Osteoblast (primary cell): ENCODE measurements at regions not wholly inside any gene's neighbourhood (a gene's known extent, or its start where the extent isn't known, plus 50 kb on each side); places are given as distances from the start of the nearest gene placed in this dataset.

ENCODE experiments used
- DNase-seq: peaks from one replicate; pipeline ENCODE4 v3.0.0; 2011; ENCODE audit warnings: low spot score, mixed read lengths; ENCODE audit not compliant: insufficient read length; ENCODE audit errors: missing footprints
- H2AFZ ChIP-seq: 2 replicates; pipeline ENCODE4 v1.6.0; 2011; ENCODE audit warnings: mild to moderate bottlenecking, low read length
- H3K27ac ChIP-seq: 2 replicates; pipeline ENCODE4 v1.5.1; 2011; ENCODE audit warnings: mild to moderate bottlenecking, low read depth, low read length, moderate library complexity
- H3K27me3 ChIP-seq: 2 replicates; pipeline ENCODE4 v1.6.0; 2012; ENCODE audit warnings: mild to moderate bottlenecking, control low read depth, inconsistent platforms, low read length, moderate library complexity; ENCODE audit not compliant: insufficient read depth
- H3K36me3 ChIP-seq: 2 replicates; pipeline ENCODE4 v1.5.1; 2011; ENCODE audit warnings: mild to moderate bottlenecking, low read length, control low read depth, moderate library complexity; ENCODE audit not compliant: insufficient read depth
- H3K4me1 ChIP-seq: 2 replicates; pipeline ENCODE4 v1.5.1; 2011; ENCODE audit warnings: mild to moderate bottlenecking, low read length, control low read depth, moderate library complexity; ENCODE audit not compliant: insufficient read depth
- H3K4me2 ChIP-seq: 2 replicates; pipeline ENCODE4 v1.6.0; 2011; ENCODE audit warnings: mild to moderate bottlenecking, low read length; ENCODE audit not compliant: insufficient read depth
- H3K4me3 ChIP-seq: fragments of 200-600 bp; sonication (generic); 3 replicates; pipeline ENCODE4 v1.5.1; 2012; ENCODE audit warnings: mild to moderate bottlenecking, low read length, inconsistent platforms; ENCODE audit not compliant: insufficient read depth
- H3K79me2 ChIP-seq: 2 replicates; pipeline ENCODE4 v1.6.0; 2012; ENCODE audit warnings: mild to moderate bottlenecking, low read length, control low read depth, inconsistent platforms; ENCODE audit not compliant: insufficient read depth
- H3K9me3 ChIP-seq: 2 replicates; pipeline ENCODE4 v1.5.1; 2011; ENCODE audit warnings: low read depth, low read length, control low read depth
- H4K20me1 ChIP-seq: 2 replicates; pipeline ENCODE4 v1.6.0; 2012; ENCODE audit warnings: mild to moderate bottlenecking, low read length, control low read depth; ENCODE audit not compliant: insufficient read depth
- CTCF ChIP-seq: IDR thresholded peaks from 2 replicates; pipeline ENCODE4 v1.5.1; 2011; ENCODE audit warnings: mild to moderate bottlenecking, low read depth, low read length, moderate library complexity; ENCODE audit errors: extremely low read depth

GRCh38 chr6:40724886-40725285, 137.7 kb upstream of the LRFN2 start:
- Histone ChIP-seq H3K79me2 (no peaks in the 10 kb centered on the region), H3K9me3 (no peaks in the 10 kb centered on the region), H3K4me1 (peaks cover 1% of the 10 kb centered on the region), H3K27me3 (no peaks in the 10 kb centered on the region), H3K36me3 (no peaks in the 10 kb centered on the region), H4K20me1 (no peaks in the 10 kb centered on the region), H3K4me3 (no peak overlapping the region), H2AFZ (no peak overlapping the region), H3K27ac (no peak overlapping the region), H3K4me2 (no peak overlapping the region)
- DNase-seq = no peak
- TF ChIP-seq CTCF = no peak

- Histone ChIP-seq H3K4me2 (no peak overlapping the region), H3K36me3 (no peaks in the 10 kb centered on the region), H3K27me3 (no peaks in the 10 kb centered on the region), H3K4me3 (no peak overlapping the region), H4K20me1 (no peaks in the 10 kb centered on the region), H3K9me3 (no peaks in the 10 kb centered on the region), H3K27ac (no peak overlapping the region), H3K4me1 (peaks cover 3% of the 10 kb centered on the region), H3K79me2 (no peaks in the 10 kb centered on the region), H2AFZ (no peak overlapping the region)
- no peak for DNase-seq
- TF ChIP-seq CTCF = no peak
These were observed 136.8 kb upstream of the LRFN2 start for GRCh38 chr6:40723967-40724366.

- peaks cover 3% of the 10 kb centered on the region for H3K4me1 ChIP-seq
- H3K9me3 ChIP-seq = no peaks in the 10 kb centered on the region
- TF ChIP-seq CTCF = no peak
- no peaks in the 10 kb centered on the region for H3K27me3 ChIP-seq
- H2AFZ ChIP-seq = no peak overlapping the region
- no peaks in the 10 kb centered on the region for H3K79me2 ChIP-seq
- no peaks in the 10 kb centered on the region for H3K36me3 ChIP-seq
- no peak for DNase-seq
- H4K20me1 ChIP-seq = no peaks in the 10 kb centered on the region
- no peak overlapping the region for H3K4me3 ChIP-seq
- no peak overlapping the region for H3K4me2 ChIP-seq
- no peak overlapping the region for H3K27ac ChIP-seq
These were observed 135.5 kb upstream of the LRFN2 start for GRCh38 chr6:40722553-40723258.

GRCh38 chr6:40722091-40722490, 134.9 kb upstream of the LRFN2 start:
- Histone ChIP-seq H3K27me3 (no peaks in the 10 kb centered on the region), H2AFZ (no peak overlapping the region), H3K27ac (no peak overlapping the region), H3K79me2 (no peaks in the 10 kb centered on the region), H4K20me1 (no peaks in the 10 kb centered on the region), H3K4me3 (no peak overlapping the region), H3K9me3 (no peaks in the 10 kb centered on the region), H3K4me1 (peaks cover 3% of the 10 kb centered on the region), H3K4me2 (no peak overlapping the region), H3K36me3 (no peaks in the 10 kb centered on the region)
- DNase-seq = no peak
- no peak for TF ChIP-seq CTCF
